Colonic mucosa (tissue), 4 donors: ENCODE measurements at regions not wholly inside any gene's neighbourhood (a gene's known extent, or its start where the extent isn't known, plus 50 kb on each side); places are given as distances from the start of the nearest gene placed in this dataset.

Experiments
- DNase-seq: peaks from one replicate; pipeline ENCODE4 v3.0.0-alpha.2; 2020
- H3K27ac ChIP-seq: fragments of 200-600 bp; one replicate; pipeline ENCODE4 v1.8.0; 2021
- H3K27me3 ChIP-seq: fragments of 200-600 bp; one replicate; pipeline ENCODE4 v1.8.0; 2021
- H3K36me3 ChIP-seq: fragments of 200-600 bp; one replicate; pipeline ENCODE4 v1.8.0; 2021
- H3K4me1 ChIP-seq: fragments of 200-600 bp; one replicate; pipeline ENCODE4 v1.8.0; 2021; ENCODE audit warnings: mild to moderate bottlenecking
- H3K4me3 ChIP-seq: fragments of 200-600 bp; one replicate; pipeline ENCODE4 v1.8.0; 2021
- H3K9ac ChIP-seq, 2 donors: one replicate each; pipeline ENCODE4 v1.7.0; 2013; ENCODE audit warnings: control low read depth in 2 of 2, low read depth in 2 of 2, low read length in 2 of 2
- H3K9me3 ChIP-seq: fragments of 200-600 bp; one replicate; pipeline ENCODE4 v1.8.0; 2021
- CTCF ChIP-seq: fragments of 200-600 bp; IDR thresholded peaks from one replicate; pipeline ENCODE4 v1.8.0; 2022; ENCODE audit warnings: antibody characterized with exemption, mild to moderate bottlenecking
- intact Hi-C: fragments of 100-400 bp; cut with DNase I; formaldehyde crosslinking; loops from one replicate; pipeline ENCODE4 v1.14.1; 2022
- donor health status: healthy.
- donor health status: DM: no; HTN: no; CAD: no.
- donor health status: DM: no; HTN: no; CAD: no.

- Histone ChIP-seq H3K36me3 (no peaks in the 10 kb centered on the region), H3K27me3 (no peaks in the 10 kb centered on the region), H3K4me3 (no peak overlapping the region), H3K4me1 (no peaks in the 10 kb centered on the region), H3K27ac (no peak overlapping the region), H3K9ac (no peak overlapping the region), H3K9me3 (no peaks in the 10 kb centered on the region)
- no peak for DNase-seq
- intact Hi-C loops = no loop called here
- TF ChIP-seq CTCF = no peak
Measured at GRCh38 chr22:34886391-34886790, 179.6 kb upstream of the ISX start.

- intact Hi-C loops = no loop called here
- no peak for TF ChIP-seq CTCF
- no peaks in the 10 kb centered on the region for H3K4me1 ChIP-seq
- H3K9ac ChIP-seq = no peak overlapping the region
- H3K9me3 ChIP-seq = no peaks in the 10 kb centered on the region
- H3K36me3 ChIP-seq = no peaks in the 10 kb centered on the region
- no peaks in the 10 kb centered on the region for H3K27me3 ChIP-seq
- no peak overlapping the region for H3K27ac ChIP-seq
- DNase-seq = no peak
- H3K4me3 ChIP-seq = no peak overlapping the region
Measured at GRCh38 chr22:34886812-34887211, 179.1 kb upstream of the ISX start.

- H3K27ac ChIP-seq = no peak overlapping the region
- TF ChIP-seq CTCF = no peak
- intact Hi-C loops = no loop called here
- no peaks in the 10 kb centered on the region for H3K36me3 ChIP-seq
- H3K4me3 ChIP-seq = no peak overlapping the region
- no peaks in the 10 kb centered on the region for H3K9me3 ChIP-seq
- H3K27me3 ChIP-seq = no peaks in the 10 kb centered on the region
- no peak overlapping the region for H3K9ac ChIP-seq
- DNase-seq = no peak
- H3K4me1 ChIP-seq = no peaks in the 10 kb centered on the region
Measured at GRCh38 chr22:34897126-34897525, 168.8 kb upstream of the ISX start.

- Histone ChIP-seq H3K4me1 (no peaks in the 10 kb centered on the region), H3K9me3 (no peaks in the 10 kb centered on the region), H3K27ac (no peak overlapping the region), H3K27me3 (no peaks in the 10 kb centered on the region), H3K4me3 (no peak overlapping the region), H3K9ac (no peak overlapping the region), H3K36me3 (no peaks in the 10 kb centered on the region)
- intact Hi-C loops = no loop called here
- DNase-seq = no peak
- TF ChIP-seq CTCF = no peak
Measured at GRCh38 chr22:34902335-34902734, 163.6 kb upstream of the ISX start.

GRCh38 chr22:34903416-34903815, 162.5 kb upstream of the ISX start:
- intact Hi-C loops = no loop called here
- no peak for DNase-seq
- Histone ChIP-seq H3K9ac (no peak overlapping the region), H3K9me3 (no peaks in the 10 kb centered on the region), H3K36me3 (no peaks in the 10 kb centered on the region), H3K4me3 (no peak overlapping the region), H3K4me1 (no peaks in the 10 kb centered on the region), H3K27ac (no peak overlapping the region), H3K27me3 (no peaks in the 10 kb centered on the region)
- TF ChIP-seq CTCF = no peak

- Histone ChIP-seq H3K27me3 (no peaks in the 10 kb centered on the region), H3K9me3 (no peaks in the 10 kb centered on the region), H3K4me3 (no peak overlapping the region), H3K36me3 (no peaks in the 10 kb centered on the region), H3K27ac (no peak overlapping the region), H3K9ac (no peak overlapping the region), H3K4me1 (no peaks in the 10 kb centered on the region)
- intact Hi-C loops = no loop called here
- no peak for TF ChIP-seq CTCF
- no peak for DNase-seq
Measured at GRCh38 chr22:34904486-34904885, 161.5 kb upstream of the ISX start.
